Activated CD8-positive, alpha-beta memory T cell treated with anti-CD3 and anti-CD28 coated beads, Interleukin-2, amount 50 U/mL, for 4 hours (primary cell): ENCODE measurements at regions not wholly inside any gene's neighbourhood (a gene's known extent, or its start where the extent isn't known, plus 50 kb on each side); places are given as distances from the start of the nearest gene placed in this dataset.
"Not testable (repeated sequence)": the region's sequence is repeated elsewhere in the genome, so short reads cannot be mapped to it uniquely, and the experiment has no call there.

Experiments
- DNase-seq: peaks from one replicate; pipeline ENCODE4 v3.0.0-alpha.2; 2020

DNA sequence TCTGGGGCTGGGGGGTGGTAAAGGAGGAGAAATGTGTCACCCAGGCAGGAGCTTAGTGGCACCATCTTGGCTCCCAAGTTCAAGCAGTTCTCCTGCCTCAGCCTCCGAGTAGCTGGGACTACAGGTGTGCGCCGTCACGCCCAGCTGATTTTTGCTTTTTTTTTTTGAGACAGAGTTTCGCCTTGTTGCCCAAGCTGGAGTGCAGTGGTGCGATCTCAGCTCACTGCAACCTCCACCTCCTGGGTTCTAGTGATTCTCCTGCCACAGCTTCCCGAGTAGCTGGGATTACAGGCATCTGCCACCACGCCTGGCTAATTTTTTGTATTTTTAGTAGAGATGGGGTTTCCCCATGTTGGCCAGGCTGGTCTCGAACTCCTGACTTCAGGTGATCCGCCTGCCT lies 82.1 kb upstream of the METTL9 start:
- DNase-seq: not testable (repeated sequence)

DNA sequence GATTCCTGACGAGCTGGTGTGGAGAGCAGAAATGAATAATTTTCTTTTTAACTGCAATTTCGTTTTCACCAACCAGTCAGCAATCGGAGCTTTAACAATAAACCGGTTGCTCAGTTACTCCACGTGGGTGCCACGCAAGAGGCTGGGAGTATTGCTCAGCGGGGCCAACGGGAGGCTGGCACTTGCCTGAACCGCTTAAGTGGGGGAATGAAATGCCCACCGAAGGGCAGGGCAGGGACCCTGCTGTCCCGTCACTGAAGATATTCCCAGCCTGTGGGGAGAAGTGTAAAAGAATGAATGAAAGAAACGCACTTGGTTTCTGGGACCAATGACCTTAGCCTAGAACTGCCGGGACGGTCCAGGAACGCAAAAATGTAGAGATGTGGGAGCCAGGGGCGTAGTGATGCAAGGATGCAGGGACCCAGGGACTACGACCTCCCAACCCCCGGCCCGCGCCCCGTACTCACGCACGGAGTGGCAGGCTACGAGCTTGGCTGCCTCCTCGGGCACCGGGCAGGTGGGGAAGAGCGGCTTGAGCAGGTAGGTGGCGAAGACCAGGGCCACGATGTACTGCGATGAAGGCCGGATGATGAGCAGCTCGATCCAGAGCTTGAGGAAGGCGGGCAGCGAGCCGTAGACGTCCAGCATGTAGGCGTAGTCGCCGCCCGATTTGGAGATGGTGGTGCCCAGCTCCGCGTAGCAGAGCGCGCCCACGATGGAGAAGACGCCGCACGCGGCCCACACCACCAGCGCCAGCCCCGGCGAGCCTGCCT lies 79.8 kb upstream of the METTL9 start:
- not testable (repeated sequence) for DNase-seq

DNA sequence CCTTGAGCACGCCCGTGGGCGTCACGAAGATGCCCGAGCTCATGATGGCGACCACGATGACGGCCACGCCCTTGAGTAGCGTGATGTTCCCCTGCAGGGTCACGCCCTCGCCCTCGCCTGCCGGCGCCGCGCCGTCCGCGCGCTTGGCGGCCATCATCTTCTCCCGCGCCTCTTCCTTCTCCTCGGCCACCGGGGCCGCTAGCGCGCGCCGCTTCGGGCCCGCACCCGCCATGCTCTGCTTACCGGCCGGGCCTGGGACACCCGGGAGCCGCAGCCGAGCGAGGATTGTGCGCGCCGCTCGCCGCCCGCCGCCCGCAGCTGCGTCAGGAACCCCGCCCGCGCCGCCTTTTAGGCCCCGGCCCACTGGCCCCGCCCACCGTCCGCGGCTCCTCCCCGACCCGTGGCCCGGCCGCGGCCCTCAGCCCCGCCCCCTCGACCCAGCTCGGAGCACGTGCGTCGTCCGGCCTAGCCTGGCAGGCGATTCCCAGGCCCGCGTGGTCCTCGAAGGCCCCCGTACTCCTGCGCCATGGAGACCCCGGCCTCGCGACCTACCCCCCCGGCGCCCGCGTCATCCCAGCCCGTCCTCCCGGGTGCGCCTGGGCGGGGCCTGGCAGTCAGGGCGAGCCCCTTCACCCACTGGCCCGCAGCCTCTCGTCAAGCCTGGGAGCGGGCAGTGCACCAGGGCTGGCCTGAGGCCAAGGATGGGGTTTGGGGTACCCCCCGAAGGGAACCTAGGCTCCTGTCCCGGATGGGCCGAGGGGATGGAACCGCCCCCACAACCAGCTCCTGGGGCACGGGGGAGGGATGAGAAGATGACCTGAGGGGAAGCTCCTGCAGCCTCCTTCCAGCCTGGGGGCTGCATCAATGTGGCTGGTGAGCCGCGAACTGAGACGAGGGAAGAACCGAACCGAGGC lies 79.0 kb upstream of the METTL9 start:
- DNase-seq: peak; percentile 100

DNA sequence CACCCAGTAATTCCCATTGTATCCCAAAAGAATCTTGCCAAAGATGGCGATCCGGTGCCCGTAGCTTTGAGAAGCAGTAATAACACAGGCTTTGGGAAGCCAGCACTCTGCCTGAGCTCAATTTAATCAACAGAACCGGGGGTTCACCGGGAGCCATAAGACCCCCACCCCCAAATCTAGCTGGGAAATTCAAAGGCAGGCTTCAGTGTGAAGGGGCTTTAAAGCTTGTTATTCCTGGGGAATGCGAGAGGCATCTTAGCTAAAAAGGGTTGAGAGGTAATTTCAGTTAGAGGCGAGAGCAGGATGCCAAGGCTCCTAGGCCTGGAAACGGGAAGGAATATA lies 78.4 kb upstream of the METTL9 start:
- DNase-seq: not testable (repeated sequence)

DNA sequence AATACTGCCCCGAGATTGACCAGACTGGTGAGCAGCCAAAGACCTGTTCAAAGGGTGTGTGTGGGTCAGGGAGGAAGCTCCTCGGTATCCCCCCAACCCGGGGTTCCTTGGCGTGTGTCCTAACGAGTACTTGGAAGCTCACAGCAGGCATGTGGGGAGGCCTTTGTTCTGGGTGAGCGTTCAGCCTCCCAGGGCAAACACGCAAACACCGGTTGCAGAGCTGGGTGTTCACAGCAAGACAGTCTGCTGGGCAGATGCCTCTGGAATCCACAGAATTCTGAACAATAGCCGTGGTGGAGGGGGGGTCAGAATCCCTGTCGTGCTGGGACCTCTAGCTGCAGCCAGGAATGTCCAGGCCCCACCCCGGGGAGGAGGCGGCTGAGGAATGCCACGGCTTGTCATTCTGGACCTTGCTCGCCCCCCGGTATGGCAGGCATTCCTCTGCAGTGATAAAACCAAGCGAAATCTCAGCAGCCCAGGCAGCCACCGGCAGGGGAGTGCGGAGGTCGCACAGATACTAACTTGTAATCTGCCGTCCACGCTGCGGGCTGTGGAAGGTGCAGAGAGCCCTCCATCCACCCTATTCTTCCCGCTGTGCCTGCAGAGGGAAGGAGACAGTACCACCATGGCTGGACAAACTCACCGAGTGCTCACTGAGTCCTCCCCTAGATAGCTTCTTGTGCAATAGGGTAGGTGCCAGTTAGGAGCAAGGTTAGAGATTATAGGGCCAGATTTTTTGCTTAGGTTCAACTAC lies 77.8 kb upstream of the METTL9 start:
- not testable (repeated sequence) for DNase-seq

DNA sequence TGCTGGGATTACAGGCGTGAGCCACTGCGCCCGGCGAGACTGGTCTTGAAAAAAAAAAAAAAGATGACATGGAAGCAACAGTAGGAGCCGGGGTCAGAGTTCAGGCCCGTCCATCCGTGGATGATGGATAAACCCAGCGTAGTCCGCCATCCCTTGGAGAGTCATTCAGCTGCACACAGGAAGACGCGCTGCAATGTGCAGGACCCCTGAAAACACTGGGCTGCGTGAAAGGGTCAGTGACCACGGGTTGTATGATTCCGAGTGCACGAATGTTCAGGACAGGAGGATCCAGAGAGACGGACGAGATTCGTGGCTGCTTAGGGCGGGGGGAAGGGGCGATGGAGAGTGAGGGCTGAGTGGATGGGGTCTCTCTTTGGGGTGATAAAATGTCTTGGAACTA lies 76.5 kb upstream of the METTL9 start:
- DNase-seq: not testable (repeated sequence)

DNA sequence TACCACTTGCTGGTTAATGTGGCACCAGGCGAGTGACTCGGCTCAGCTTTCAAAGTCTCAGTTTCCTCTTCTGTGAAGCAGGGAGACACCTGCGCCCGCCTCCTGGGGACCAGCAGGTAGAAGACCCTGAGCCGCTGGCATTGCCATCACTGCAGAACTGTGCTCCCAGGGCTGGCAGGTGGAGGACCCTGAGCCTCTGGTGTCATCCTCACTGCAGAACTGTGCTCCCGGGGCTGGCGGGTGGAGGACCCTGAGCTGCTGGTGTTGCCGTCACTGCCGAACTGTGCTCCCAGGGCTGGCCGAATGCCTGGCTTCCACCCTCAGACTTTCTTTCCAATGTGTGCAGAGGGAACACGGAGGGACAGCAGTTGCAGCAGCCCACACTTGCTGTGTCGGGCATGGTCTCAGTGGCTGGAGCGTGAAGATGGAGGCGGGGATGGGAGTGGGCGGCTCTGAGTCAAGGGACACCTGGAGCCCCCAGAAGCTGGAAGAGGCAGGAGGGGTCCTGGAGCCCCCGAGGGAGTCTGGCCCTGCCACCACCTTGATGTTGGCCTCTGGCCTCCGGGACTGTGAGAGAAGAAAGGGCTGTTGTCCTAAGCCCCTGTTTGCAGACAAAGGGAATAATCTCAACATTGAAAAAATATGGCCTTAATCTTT lies 75.8 kb upstream of the METTL9 start:
- DNase-seq: no peak

DNA sequence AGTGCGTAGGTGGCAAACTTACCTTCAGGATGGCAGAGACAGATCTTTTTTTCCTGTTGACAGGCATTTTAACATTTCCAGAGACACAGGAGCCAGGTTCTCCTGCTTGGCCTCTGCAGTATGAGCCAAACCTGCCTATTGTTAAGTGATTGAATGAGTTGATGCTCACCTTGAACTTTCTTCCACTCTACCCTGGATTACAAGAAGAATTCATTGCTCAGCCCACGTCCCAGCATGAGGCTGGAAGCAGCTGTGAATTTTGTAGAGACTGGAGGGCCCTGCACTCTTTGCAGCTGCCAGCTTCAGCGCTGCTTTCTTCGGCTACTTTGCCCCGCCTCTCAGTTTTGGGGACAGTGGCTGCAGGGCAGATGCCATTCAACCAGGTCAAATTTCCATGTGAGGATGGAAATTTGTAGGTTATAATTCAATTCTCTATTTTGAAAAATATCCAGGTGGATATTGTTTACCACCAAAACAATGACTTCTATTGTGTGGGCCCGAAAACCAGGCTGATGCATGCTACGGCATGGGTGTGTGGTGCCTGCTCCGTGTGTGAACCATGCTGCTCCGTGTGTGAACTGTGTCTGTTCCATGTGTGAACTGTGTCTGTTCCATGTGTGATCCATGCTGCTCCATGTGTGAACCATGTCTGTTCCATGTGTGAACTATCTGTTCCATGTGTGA lies 75.2 kb upstream of the METTL9 start:
- no peak for DNase-seq

DNA sequence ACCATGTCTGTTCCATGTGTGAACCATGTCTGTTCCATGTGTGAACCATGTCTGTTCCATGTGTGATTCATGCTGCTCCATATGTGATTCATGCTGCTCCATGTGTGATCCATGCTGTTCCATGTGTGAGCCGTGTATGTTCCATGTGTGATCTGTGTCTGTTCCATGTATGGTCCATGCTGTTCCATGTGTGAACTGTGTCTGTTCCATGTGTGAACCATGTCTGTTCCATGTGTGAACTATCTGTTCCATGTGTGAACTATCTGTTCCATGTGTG lies 74.7 kb upstream of the METTL9 start:
- DNase-seq: not testable (repeated sequence)

DNA sequence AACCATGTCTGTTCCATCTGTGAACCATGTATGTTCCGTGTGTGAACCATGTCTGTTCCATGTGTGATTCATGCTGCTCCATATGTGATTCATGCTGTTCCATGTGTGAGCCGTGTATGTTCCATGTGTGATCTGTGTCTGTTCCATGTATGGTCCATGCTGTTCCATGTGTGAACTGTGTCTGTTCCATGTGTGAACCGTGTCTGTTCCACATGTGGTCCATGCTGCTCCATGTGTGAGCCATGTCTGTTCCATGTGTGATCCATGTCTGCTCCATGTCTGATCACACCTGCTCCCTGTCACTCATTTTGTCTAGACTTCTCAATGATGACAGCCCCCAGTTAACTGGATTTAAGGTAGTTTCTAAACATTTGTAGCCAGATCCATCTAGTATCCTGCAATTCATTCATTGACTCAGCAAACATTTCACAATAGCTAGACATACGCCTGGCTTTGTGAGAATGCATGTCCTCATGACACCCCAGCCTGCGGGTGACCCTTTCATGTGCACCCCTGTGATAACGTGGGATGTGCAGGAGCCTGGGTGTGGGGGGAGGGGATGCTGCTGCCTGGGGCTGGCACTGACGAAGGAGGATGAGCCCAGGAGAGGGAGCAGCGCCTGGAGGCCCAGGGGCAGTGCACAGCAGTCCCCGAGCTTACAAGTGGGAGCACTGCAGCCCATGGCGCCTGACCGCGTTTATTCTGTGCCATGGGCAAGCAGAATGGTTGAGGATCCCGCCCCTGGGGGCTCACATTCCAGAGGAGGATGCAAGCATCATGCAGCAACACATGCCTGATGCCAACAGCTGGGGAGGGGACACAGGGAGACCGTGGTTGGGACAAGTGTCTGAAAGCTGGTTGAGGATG lies 74.1 kb upstream of the METTL9 start:
- not testable (repeated sequence) for DNase-seq

DNA sequence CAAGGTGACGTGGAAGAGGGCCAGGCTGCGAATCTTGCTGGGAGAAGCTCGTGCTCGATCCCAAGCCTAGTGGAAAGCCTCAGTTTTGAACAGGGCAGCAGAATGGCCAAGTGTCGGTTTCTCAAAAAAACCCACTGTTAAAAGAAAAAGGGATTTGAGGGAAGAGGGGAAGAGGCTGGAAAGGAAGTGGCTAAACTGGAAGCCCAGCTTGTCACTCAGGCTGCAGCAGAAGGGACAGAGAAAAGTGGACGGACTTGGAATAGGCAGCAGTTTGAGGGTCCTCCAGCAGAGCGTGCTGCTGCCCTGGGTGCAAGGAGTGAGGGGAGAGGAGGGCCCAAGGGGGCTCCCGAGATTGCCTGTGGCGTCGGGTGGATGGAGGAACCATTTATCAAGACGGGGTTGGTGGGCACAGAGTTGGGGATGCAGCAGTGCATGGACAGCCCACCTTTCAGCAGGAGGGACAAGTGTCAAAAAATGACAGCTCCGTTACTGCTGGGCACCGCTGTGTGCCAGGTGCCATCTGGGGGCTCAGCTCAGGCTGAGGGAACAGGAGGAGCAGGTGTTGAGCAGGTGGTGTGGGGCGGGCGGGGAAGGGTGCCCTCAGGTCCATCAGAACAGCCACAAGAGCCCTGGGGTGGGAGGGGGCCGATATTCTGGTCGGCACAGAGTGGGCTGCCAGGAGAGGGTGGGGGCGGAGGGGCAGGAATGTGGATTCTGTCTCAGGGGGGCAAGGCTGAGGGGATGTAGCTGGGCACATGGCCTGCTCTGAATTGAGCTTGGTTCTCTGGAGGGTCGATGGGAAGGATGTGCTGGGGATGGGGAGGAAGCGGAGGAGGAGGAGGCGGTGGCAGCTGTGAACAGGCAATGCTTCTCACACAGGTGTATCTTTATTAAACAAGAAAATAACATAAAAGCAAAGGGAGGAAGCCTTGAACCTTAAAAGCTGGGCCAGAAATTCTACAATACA lies 73.1 kb upstream of the METTL9 start:
- not testable (repeated sequence) for DNase-seq

DNA sequence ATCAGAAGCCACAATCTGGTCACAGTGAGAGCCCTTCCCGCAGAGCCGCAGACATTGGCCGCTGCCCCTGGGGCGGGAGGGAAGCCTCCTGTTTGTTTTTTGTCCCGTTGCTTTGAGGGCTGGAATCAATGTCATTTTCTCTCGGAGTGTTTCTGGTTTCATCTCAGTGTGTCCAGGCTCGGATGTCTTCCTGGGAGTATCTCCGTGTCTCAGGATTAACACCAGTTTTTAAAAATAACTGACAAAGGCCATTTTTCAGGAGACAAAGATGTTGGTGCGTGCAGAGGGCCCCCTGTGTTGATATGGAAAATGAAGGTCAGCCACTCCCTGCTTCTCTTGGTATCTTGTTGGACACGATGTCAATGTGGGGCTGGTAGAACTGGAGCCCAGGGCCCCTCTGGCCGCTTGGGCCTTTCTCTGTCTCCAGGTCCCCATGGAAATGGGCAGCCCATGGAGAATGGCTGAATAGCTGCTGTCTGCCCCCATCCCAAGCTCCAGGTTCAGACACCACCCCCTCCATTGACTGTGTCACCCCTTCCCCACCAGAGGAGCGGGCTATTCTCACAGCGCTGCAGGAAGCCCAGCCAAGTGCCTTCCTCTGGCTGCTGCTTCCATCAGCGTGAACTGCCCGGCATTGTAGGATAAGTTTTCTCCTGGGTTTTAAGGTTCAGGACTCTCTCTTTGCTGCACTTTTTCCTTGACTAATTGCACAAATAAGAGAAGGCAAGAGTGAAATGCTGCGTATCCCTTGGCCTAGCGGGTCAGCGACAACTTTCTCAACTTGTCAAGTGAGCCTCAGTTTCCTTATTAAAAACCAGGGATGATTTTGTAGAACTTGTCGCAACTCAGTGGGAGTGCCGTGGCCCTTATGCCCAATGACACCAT lies 72.2 kb upstream of the METTL9 start:
- DNase-seq: no peak

DNA sequence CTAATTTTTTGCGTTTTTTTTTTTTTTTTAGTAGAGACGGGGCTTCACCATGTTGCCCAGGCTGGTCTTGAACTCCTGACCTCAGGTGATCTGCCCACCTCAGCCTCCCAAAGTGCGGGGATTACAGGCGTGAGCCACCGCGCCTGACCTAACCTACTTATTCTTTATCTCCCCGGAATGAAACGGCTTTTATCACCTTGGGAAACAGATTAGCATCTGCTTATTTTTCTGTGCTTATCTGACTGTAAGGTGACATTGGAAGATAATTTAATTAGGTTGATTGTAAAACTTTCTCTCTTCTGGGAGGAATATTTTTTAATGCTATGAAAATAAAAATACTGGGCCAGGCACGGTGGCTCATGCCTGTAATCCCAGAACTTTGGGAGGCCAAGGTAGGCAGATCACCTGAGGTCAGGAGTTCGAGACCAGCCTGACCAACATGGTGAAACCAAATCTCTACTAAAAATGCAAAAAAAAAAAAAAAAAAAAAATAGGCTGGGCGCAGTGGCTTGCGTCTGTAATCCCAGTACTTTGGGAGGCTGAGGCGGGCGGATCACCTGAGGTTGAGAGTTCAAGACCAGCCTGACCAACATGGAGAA lies 70.2 kb upstream of the METTL9 start:
- not testable (repeated sequence) for DNase-seq

DNA sequence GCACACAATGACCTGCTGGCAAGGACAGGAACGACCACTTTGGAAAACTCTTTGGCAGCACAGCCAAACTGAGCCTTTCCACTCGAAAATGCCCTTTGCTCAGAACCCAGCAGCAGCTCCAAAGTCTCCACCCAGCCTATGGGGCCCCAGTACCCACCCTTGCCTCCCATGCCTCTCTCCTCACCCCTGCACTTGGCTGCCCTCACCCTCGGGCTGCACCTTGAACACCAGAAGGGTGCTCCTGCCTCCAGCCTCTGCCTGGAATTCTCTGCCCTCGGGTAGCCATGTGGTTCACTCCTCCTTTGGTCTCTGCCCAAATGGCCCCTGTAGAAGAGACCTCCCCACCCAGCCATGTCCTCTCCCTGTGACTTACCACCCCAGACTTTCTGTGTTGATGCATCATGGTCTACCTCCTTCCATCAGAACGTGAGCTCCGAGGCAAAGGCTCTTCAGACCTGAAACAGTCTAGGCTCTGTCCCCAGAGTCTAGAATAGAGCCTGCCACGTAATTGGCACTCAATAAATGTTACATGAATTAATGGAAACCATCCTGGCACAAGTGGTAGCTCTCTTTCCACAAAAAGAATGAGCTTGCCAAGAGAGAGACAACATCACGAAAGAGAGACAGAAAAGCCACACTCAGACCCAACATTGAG lies 68.5 kb upstream of the METTL9 start:
- not testable (repeated sequence) for DNase-seq

DNA sequence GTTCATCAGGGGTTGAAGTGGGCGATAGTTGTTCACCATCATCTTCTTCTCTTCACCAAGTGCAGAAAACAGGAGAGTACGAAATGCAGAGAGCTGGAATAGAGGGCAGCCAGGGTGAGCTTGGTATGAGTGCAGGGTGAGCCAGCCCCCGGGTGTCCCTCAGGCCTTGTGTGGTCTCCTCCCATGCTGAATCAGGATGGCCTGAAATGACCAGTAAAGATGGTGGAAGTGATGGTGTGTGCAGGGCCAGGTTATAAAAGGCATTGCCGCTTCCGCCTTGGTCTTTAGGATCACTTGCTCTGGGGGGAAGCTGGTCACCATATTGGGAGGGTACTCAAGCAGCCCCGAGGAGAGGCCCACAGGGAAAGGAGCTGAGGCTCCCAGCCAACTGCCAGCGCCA lies 66.4 kb upstream of the METTL9 start:
- not testable (repeated sequence) for DNase-seq

DNA sequence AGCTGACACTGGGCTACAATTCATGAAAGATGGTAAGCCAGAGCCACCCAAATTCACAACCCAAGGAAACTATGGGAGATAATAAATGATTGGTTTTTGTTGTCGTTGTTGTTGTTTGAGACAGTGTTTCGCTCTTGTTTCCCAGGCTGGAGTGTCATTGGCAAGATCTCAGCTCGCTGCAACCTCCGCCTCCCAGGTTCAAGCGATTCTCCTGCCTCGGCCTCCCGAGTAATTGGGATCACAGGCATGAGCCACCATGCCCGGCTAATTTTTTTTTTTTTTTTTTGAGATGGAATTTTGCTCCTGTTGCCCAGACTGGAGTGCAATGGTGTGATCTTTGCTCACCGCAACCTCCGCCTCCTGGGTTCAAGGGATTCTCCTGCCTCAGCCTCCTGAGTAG lies 65.9 kb upstream of the METTL9 start:
- not testable (repeated sequence) for DNase-seq

DNA sequence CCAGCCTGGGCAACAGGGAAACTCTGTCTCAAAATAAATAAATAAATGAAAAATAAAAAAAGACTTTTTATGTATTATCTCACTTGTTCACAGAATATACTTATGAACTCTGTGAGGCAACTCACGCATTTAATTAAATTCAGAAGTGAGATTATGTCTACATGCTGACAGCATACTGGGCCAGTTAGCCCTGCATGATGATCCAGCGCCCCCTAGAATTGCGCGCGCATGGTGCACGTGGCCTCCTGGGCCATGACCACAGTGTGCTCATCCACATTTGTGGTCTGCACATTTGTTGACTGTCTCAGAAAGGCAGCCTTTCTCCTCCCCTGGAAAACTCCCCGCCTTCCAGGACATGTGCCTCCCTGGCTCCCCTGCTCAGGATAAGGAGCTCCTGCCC lies 64.8 kb upstream of the METTL9 start:
- not testable (repeated sequence) for DNase-seq

DNA sequence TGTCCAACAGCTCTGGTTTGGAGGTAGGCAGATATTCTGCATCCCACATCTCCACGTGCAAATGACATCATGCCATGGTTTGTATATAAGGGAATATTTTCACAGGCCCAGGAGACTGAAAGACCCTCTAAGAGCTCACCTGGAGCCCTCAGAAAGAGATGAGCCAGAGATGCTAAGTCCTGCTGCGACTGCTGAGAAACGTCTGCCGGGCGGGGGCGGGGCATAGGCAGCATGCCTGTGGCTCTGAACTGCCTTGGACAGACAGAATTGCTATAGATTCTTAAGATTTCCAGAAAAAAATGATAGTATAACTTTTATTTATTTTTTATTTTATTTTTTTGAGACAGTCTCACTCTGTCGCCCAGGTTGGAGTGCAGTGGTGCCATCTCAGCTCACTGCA lies 64.2 kb upstream of the METTL9 start:
- not testable (repeated sequence) for DNase-seq
